Ovary (tissue), 3 donors: ENCODE measurements at regions not wholly inside any gene's neighbourhood (a gene's known extent, or its start where the extent isn't known, plus 50 kb on each side); places are given as distances from the start of the nearest gene placed in this dataset.

Experiments used
- EP300 ChIP-seq: sonication (generic); formaldehyde crosslinking; IDR thresholded peaks from one replicate; pipeline ENCODE4 v1.6.1; 2017; ENCODE audit warnings: antibody characterized with exemption
- TF ChIP-seq, protein P1 (sequence below), 3 donors: fragments of 450-650 bp in 2 of 3; fragments of 200-600 bp in 1 of 3; IDR thresholded peaks; one replicate each; pipeline versions ENCODE4 v1.5.1 to v1.8.0; 2016 to 2022; ENCODE audit warnings: antibody characterized with exemption in 3 of 3, mild to moderate bottlenecking in 1 of 3
- donor health status: DM: no; HTN: no; CAD: no.

DNA sequence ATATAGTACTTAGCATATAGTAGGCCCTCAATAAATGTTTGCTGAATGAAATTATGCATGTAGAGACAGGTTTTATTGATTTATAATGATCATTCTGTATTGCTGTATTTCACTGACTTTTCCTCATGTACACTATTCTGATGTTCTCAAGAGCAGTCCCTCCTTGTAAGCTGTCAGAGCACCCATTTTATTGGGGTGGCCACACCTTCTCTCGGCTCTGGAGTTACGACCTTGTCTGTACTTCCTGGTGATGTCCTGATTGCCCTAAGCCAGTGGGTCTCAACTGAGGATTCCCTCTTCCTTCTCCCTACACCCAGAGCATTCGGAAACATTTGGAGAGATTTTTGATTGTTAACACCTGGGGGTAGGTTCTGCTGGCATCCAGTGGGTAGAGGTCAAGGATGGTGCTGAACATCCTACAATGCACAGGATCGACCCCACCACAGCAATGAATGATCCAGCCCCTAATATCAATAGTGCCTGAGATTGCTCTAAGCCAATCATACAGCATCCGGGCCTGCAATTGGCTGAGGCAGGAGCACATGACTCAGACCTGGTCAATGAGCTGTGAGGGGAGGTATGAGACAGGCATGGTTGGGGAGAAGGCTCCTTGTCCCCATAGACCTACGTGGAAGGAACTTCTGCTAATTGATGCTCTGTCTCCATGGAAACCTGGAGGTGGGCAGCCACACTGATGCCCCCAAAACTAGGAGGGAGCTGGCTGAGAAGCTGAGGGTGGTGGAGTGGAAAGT lies 58.8 kb downstream of the CLDN34 start:
- TF ChIP-seq, protein P1, sequence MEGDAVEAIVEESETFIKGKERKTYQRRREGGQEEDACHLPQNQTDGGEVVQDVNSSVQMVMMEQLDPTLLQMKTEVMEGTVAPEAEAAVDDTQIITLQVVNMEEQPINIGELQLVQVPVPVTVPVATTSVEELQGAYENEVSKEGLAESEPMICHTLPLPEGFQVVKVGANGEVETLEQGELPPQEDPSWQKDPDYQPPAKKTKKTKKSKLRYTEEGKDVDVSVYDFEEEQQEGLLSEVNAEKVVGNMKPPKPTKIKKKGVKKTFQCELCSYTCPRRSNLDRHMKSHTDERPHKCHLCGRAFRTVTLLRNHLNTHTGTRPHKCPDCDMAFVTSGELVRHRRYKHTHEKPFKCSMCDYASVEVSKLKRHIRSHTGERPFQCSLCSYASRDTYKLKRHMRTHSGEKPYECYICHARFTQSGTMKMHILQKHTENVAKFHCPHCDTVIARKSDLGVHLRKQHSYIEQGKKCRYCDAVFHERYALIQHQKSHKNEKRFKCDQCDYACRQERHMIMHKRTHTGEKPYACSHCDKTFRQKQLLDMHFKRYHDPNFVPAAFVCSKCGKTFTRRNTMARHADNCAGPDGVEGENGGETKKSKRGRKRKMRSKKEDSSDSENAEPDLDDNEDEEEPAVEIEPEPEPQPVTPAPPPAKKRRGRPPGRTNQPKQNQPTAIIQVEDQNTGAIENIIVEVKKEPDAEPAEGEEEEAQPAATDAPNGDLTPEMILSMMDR (IDR thresholded peaks at IDR 0.05) = no peak
- no peak for TF ChIP-seq EP300
